Neural cell (in vitro differentiated cells): ENCODE measurements at regions not wholly inside any gene's neighbourhood (a gene's known extent, or its start where the extent isn't known, plus 50 kb on each side); places are given as distances from the start of the nearest gene placed in this dataset.

Experiments used
- H2AFZ ChIP-seq: fragments of 200-600, 300-800 bp; sonication (generic), shearing (Covaris generic); 2 replicates; pipeline ENCODE4 v1.6.0; 2014; ENCODE audit warnings: low read depth, mild to moderate bottlenecking, antibody characterized with exemption, low read length, moderate library complexity
- H3F3A ChIP-seq: fragments of 200-600 bp; shearing (Covaris generic); 2 replicates; pipeline ENCODE4 v1.6.1; 2016; ENCODE audit warnings: mild to moderate bottlenecking, moderate library complexity, mixed read lengths, antibody characterized with exemption, low read length; ENCODE audit not compliant: insufficient read depth, poor library complexity, severe bottlenecking
- H3K27ac ChIP-seq: fragments of 200-600, 300-800 bp; sonication (generic), shearing (Covaris generic); 2 replicates; pipeline ENCODE4 v1.5.1; 2014; ENCODE audit warnings: mild to moderate bottlenecking, low read length, moderate library complexity
- H3K27me3 ChIP-seq: fragments of 300-800, 200-600 bp; sonication (generic), shearing (Covaris generic); 2 replicates; pipeline ENCODE4 v1.6.0; 2014; ENCODE audit warnings: mild to moderate bottlenecking, low read depth, low read length, moderate library complexity; ENCODE audit not compliant: insufficient read depth
- H3K36me3 ChIP-seq: fragments of 300-800, 200-600 bp; sonication (generic), shearing (Covaris generic); 2 replicates; pipeline ENCODE4 v1.5.1; 2014; ENCODE audit warnings: mild to moderate bottlenecking, antibody characterized with exemption, low read length, moderate library complexity; ENCODE audit not compliant: insufficient read depth
- H3K4me2 ChIP-seq: fragments of 300-800, 200-600 bp; sonication (generic), shearing (Covaris generic); 2 replicates; pipeline ENCODE4 v1.6.0; 2014; ENCODE audit warnings: mild to moderate bottlenecking, low read length
- H3K4me3 ChIP-seq: fragments of 300-800, 200-600 bp; sonication (generic), shearing (Covaris generic); 2 replicates; pipeline ENCODE4 v1.5.1; 2014; ENCODE audit warnings: mild to moderate bottlenecking, low read length, moderate library complexity
- H3K79me2 ChIP-seq: fragments of 200-600 bp; shearing (Covaris generic); replicated peaks from 2 replicates; pipeline ENCODE4 v1.6.0; 2014; ENCODE audit warnings: mild to moderate bottlenecking, low read length, moderate library complexity; ENCODE audit not compliant: insufficient read depth
- H3K9ac ChIP-seq: fragments of 300-800, 200-600 bp; sonication (generic), shearing (Covaris generic); 2 replicates; pipeline ENCODE4 v1.6.1; 2016; ENCODE audit warnings: mild to moderate bottlenecking, low read length, mixed read lengths
- H3K9me2 ChIP-seq: fragments of 200-600 bp; shearing (Covaris generic); 2 replicates; pipeline ENCODE4 v1.6.1; 2016; ENCODE audit warnings: mild to moderate bottlenecking, low read length, mixed read lengths; ENCODE audit not compliant: insufficient read depth
- H3K9me3 ChIP-seq: fragments of 200-600, 300-800 bp; sonication (generic), shearing (Covaris generic); 2 replicates; pipeline ENCODE4 v1.6.1; 2016; ENCODE audit warnings: mild to moderate bottlenecking, mixed run types, low read length, moderate library complexity, mixed read lengths
- H4K20me1 ChIP-seq: fragments of 200-600 bp; shearing (Covaris generic); 2 replicates; pipeline ENCODE4 v1.6.1; 2016; ENCODE audit warnings: mild to moderate bottlenecking, mixed run types; ENCODE audit not compliant: insufficient read depth
- CTCF ChIP-seq: fragments of 450-650 bp; IDR thresholded peaks from 2 replicates; pipeline ENCODE4 v1.5.1; 2014; ENCODE audit warnings: antibody characterized with exemption, mild to moderate bottlenecking, moderate library complexity; ENCODE audit not compliant: poor library complexity, severe bottlenecking
- EP300 ChIP-seq: fragments of 450-650 bp; conservative IDR thresholded peaks from 2 replicates; pipeline ENCODE4 v1.6.1; 2014; ENCODE audit warnings: antibody characterized with exemption, mild to moderate bottlenecking, moderate library complexity; ENCODE audit not compliant: poor library complexity, severe bottlenecking
- EZH2 ChIP-seq: fragments of 200-600, 300-800 bp; shearing (Covaris generic), sonication (generic); IDR thresholded peaks from 2 replicates; pipeline ENCODE4 v1.6.1; 2014; ENCODE audit warnings: antibody characterized with exemption, low read length, borderline replicate concordance, mild to moderate bottlenecking; ENCODE audit not compliant: insufficient read depth, poor library complexity, severe bottlenecking
- MXI1 ChIP-seq: fragments of 450-650 bp; conservative IDR thresholded peaks from 2 replicates; pipeline ENCODE4 v1.6.1; 2014; ENCODE audit warnings: antibody characterized with exemption, mild to moderate bottlenecking; ENCODE audit not compliant: poor library complexity, severe bottlenecking
- POLR2AphosphoS5 ChIP-seq: IDR thresholded peaks from 2 replicates; pipeline ENCODE4 v1.6.1; 2012
- RAD21 ChIP-seq: fragments of 450-650 bp; conservative IDR thresholded peaks from 2 replicates; pipeline ENCODE4 v1.6.1; 2014; ENCODE audit warnings: antibody characterized with exemption, mild to moderate bottlenecking, moderate library complexity
- REST ChIP-seq: IDR thresholded peaks from 2 replicates; pipeline ENCODE4 v1.6.1; 2012; ENCODE audit warnings: borderline replicate concordance
- SMC3 ChIP-seq: fragments of 450-650 bp; conservative IDR thresholded peaks from 2 replicates; pipeline ENCODE4 v1.6.1; 2014; ENCODE audit warnings: antibody characterized with exemption, mild to moderate bottlenecking, moderate library complexity; ENCODE audit not compliant: poor library complexity
- TAF1 ChIP-seq: IDR thresholded peaks from 2 replicates; pipeline ENCODE4 v1.6.1; 2012; ENCODE audit warnings: low read depth

GRCh38 chr2:150312271-150312670, 175.2 kb downstream of the RND3 start:
- no peak overlapping the region for H2AFZ ChIP-seq
- no peaks in the 10 kb centered on the region for H3K9me2 ChIP-seq
- no peak overlapping the region for H3K27ac ChIP-seq
- no peaks in the 10 kb centered on the region for H3K79me2 ChIP-seq
- H3K27me3 ChIP-seq: no peaks in the 10 kb centered on the region
- TF ChIP-seq TAF1: no peak
- no peak overlapping the region for H3K4me3 ChIP-seq
- H3F3A ChIP-seq: no peaks in the 10 kb centered on the region
- no peak overlapping the region for H3K9ac ChIP-seq
- H4K20me1 ChIP-seq: no peaks in the 10 kb centered on the region
- no peaks in the 10 kb centered on the region for H3K36me3 ChIP-seq
- H3K9me3 ChIP-seq: no peaks in the 10 kb centered on the region
- no peak overlapping the region for H3K4me2 ChIP-seq

GRCh38 chr2:150309311-150310080, 178.0 kb downstream of the RND3 start:
- no peaks in the 10 kb centered on the region for H3K79me2 ChIP-seq
- no peak overlapping the region for H3K4me2 ChIP-seq
- H2AFZ ChIP-seq: no peak overlapping the region
- no peaks in the 10 kb centered on the region for H3F3A ChIP-seq
- TF ChIP-seq CTCF (no peak), MXI1 (no peak), SMC3 (no peak), POLR2AphosphoS5 (no peak), REST (no peak), TAF1 (no peak), EZH2 (no peak), RAD21 (no peak), EP300 (no peak)
- H3K9me2 ChIP-seq: no peaks in the 10 kb centered on the region
- no peaks in the 10 kb centered on the region for H3K27me3 ChIP-seq
- H4K20me1 ChIP-seq: no peaks in the 10 kb centered on the region
- no peak overlapping the region for H3K9ac ChIP-seq
- no peak overlapping the region for H3K4me3 ChIP-seq
- no peaks in the 10 kb centered on the region for H3K9me3 ChIP-seq
- H3K27ac ChIP-seq: no peak overlapping the region
- H3K36me3 ChIP-seq: no peaks in the 10 kb centered on the region
